Fibroblast of skin of right quadriceps (primary cell): ENCODE measurements at regions not wholly inside any gene's neighbourhood (a gene's known extent, or its start where the extent isn't known, plus 50 kb on each side); places are given as distances from the start of the nearest gene placed in this dataset.

Experiments
- DNase-seq: peaks from one replicate; pipeline ENCODE4 v3.0.0-alpha.2; 2013

DNA sequence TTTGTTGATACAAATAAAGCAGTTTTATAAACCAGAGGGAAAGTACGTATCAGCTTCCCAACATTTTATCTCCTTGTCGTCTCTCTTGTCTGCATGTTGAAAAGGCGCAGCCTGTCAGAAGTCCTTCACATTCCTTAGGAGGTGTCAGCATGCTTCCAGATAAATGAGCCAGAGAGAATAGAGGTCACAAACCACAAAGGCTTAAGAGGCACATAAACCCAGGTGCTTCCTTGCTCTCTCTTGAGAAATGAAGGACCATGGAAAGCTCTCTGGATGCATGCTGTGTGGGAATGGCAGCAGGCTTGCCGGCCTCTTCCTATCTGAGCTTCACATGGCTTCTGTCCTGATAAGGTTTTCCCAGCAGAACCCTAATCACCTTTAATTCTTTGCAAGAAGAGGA, 448.5 kb downstream of the XPNPEP1 start:
- no peak for DNase-seq

- no peak for DNase-seq
Observed at GRCh38 chr10:109474261-109474660, 449.1 kb downstream of the XPNPEP1 start.

- DNase-seq: no peak
Observed at GRCh38 chr10:109467551-109467950, 455.8 kb downstream of the XPNPEP1 start.

GRCh38 chr10:109464949-109465348, 458.4 kb downstream of the XPNPEP1 start:
- no peak for DNase-seq

GRCh38 chr10:109457302-109457638, 466.0 kb downstream of the XPNPEP1 start:
- DNase-seq: no peak

DNA sequence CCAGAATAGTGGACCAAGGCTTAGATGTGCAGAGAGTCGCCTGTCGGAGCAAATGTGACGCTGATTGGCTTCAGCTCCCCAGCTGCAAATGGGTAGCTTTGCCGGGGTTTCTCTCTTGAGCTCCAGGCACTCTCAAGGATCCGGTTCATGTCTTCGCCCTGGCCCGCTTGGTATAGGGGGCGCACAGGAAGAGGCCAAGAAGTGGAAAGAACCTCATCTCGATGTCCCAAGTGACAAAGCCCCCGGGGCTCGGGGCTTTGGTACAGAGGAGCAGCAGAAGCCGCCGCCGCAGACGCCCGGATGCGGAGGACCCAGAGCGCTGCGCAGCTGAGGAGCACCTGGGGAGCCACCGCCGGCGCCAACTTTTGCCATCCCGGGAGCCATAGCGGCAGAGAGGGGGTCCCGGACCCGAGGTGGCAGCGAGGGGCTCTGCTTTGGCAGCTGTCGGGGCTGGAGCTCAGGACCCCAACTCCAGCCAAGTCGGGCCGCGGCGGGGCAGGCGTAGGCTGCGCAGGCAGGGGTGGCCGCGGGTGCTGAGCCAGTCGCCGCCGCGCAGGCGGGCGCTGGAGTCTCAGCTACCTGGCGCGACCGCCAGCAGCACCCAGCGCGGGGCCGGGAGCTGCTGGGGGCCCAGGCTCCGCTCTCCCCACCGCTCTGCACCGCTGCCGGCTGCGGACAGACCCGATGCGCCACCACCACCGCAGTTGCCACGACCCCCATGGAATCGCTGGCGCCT, 466.6 kb downstream of the XPNPEP1 start:
- no peak for DNase-seq

- peak; percentile 15 for DNase-seq
Observed at GRCh38 chr10:109454691-109455090, 468.6 kb downstream of the XPNPEP1 start.

GRCh38 chr10:109451879-109452278, 471.4 kb downstream of the XPNPEP1 start:
- DNase-seq: no peak

GRCh38 chr10:109450702-109451101, 472.6 kb downstream of the XPNPEP1 start:
- DNase-seq: no peak

DNA sequence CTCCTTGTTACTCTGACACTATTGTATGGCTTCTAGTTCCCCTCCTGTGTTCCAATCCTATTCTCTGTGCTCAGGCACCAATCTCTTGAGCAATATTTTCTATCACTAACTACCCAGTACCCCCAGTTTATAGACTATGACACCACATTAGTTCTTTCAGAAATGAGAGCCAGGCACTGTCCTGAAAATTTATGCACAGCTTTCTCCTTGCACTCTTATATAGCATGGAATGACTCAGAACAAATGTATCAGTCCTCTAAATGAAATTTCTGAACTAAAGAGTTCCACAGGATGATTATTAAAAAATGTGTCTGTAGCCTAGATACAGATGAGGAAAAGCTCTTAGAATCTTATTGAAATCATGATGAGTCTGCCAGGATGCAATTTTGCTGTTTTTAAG, 489.9 kb downstream of the XPNPEP1 start:
- no peak for DNase-seq

- DNase-seq: no peak
Observed at GRCh38 chr10:109432281-109432680, 491.0 kb downstream of the XPNPEP1 start.

GRCh38 chr10:109430799-109431198, 492.5 kb downstream of the XPNPEP1 start:
- DNase-seq: no peak

GRCh38 chr10:109430043-109430760, 493.1 kb downstream of the XPNPEP1 start:
- DNase-seq: peak; percentile 50

GRCh38 chr10:109428775-109429491, 494.4 kb downstream of the XPNPEP1 start:
- DNase-seq: no peak

DNA sequence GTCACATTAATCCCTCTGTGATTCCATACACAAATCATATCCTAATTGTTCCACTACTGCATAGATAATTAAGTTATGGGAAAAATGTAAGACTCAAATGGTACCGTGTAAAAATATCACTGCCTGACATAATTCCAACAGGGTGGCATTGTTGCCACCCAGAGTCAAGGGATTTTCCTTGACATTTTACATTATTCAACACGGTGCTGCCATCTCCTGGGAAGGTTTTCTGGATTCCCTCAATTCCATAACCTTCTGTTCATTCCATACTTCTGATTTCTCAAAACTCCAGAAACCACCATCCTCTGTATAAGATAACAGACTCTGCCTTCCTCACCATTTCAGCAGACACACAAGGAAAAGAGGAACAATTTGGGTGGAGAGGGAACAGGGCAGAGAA, 495.9 kb downstream of the XPNPEP1 start:
- DNase-seq: peak; percentile 6

DNA sequence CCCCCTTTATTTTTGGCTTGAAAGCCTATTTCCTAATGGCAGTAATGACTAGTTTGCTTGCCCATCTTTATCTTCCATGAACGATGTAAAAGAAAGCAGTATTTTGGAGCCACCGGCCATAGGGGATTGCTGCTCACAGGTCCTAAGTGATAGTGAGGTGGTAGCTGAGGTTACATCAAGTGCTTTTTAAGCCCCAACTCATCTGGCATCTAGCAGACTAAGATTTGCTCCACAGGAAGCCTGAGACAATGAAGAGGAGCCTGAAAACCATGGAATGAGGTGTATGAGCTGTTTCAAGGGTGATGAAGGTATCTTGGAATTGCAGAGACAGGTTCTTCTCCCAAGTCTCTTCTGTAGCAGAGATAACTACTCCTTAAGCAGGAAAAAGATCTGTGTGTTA, 496.3 kb downstream of the XPNPEP1 start:
- DNase-seq: no peak

- no peak for DNase-seq
Observed at GRCh38 chr10:109418795-109419194, 504.5 kb downstream of the XPNPEP1 start.

DNA sequence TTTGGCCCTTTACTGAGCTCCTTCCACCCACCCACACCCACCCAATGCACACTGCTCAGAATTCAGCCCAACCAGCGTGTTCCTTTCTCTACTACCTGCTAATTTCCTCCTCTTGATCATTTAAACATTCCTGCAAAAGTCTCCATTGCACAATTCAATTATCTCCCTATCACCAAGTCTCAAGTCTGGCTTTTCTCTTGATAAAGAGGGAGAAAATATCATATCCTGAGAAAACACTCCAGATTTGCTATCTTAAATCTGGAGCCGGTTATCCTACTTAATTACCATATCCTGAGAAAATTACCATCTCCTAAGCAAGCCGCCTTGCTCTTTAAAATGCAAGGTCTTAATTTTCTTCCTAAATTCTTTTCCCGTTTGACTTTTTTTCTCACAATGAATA, 505.5 kb downstream of the XPNPEP1 start:
- DNase-seq: no peak

GRCh38 chr10:109412353-109412752, 511.0 kb downstream of the XPNPEP1 start:
- DNase-seq: no peak

DNA sequence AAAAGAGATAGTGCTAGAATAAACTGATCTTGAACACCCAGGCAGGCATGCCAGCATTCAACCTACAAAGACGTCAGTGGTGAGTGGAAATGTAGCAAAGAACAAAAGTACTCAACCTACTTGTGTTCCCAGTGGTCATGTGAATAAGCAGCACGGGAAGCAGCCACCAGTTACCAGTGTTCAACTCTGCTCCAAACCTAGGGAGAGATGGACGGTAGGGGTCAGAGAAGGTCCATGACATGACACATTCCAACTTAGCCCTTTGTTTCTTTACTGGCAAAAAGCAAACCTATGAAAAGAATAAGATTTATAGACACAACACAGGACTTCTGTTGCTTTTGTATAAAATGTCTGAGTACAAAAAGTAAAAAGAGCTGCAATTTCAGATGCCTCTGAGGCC, 511.4 kb downstream of the XPNPEP1 start:
- no peak for DNase-seq

DNA sequence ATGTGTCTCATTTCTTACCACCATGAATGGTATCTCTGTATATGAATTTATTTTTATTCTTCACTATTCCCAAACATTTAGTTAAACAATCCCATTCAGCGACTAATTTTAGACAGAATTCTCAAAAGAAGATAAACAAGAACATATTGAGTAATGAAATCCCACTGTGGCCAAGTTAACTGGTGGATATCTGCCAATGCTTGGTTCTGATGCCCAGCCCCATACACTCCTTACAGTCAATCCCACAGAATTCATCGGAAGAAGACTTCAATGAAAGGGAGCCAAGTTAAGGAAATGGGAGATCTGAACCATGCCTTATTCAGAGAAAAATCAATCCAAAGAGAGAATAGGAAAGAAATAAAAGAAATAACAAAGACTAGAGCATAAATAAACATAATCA, 518.0 kb downstream of the XPNPEP1 start:
- no peak for DNase-seq

DNA sequence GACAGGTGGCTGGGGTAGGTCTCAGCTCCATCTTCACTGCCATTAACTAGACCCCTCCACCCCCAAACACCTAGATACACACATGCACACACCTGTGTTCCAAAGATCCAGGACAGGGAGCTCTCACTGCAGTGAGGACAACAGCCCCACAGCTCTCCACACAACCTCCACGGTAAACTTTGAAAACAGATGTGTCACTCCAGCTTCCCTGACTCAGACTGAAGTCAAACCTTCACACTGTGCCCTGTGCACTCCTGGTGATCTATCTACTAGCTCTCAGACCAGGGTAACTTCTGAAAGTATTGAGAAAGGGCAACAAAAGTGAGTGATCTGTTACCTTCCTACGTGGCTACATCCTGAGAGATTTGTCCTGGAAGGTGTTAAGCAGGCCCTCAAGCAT, 519.8 kb downstream of the XPNPEP1 start:
- no peak for DNase-seq

DNA sequence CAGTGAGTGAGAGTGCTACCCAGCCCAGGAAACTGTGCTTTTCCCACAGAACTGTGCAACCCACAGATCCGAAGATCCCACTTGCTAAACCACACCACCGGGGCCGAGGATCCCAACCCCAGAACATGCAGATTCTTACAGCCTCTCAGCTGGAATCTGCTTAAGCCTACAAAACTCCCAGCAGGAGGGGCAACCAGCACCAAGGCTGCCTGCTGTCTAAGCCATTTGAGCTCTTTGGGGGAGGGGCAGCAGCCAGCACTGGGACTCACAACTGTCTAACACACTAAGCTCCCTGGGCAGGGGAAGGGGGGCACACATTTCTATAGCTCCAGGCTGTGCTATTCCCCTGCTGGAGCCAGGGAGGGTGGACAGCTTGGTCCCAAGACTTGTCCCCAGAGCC, 529.9 kb downstream of the XPNPEP1 start:
- DNase-seq: no peak

DNA sequence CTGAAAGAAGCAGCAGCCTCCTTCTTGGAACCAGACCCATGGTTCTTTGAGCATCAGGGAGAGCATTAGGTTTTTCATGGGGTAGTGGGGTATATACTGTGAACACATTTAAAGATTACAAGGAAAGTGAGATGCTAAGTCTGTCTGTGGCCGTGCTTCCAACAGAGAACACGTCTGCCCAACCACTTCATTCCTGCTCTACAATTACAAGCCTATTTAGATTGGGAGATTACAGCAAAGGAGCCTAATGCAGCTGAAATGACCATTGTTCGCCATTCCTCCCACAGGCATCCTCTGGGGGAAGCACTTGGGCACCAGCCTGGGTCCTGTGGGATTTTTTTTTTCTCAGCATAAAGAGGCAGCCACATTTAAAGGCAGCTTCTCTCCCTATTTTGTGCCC, 536.4 kb downstream of the XPNPEP1 start:
- DNase-seq: no peak
